UCSD-AML1 (cell line): ENCODE measurements at regions not wholly inside any gene's neighbourhood (a gene's known extent, or its start where the extent isn't known, plus 50 kb on each side); places are given as distances from the start of the nearest gene placed in this dataset.
"Not testable (repeated sequence)": the region's sequence is repeated elsewhere in the genome, so short reads cannot be mapped to it uniquely, and the experiment has no call there.

Experiments used
- DNase-seq: peaks from one replicate; lab custom pipeline; 2025; ENCODE audit not compliant: unreplicated experiment; lab: John Stamatoyannopoulos, UW

DNA sequence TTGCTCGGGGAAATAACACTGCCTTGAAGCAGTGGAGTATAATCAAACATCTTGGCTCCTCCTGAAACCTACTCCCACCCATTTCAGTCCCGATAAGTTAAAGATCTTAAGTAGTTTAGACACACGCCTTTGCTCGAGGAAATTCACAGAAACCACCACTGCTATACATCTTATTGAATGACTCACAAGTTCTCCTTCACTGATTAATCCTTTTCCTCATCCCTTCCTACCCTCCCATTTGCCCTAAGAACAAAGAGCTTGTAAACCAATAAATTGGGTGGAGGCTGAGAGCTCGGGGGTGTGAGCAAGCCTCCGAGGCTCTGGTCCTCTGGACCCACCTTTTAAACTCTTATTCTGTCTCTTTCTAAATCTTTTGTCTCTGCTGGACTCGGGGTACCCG is 86.5 kb downstream of the XCL2 start:
- DNase-seq, result not testable (repeated sequence)

DNA sequence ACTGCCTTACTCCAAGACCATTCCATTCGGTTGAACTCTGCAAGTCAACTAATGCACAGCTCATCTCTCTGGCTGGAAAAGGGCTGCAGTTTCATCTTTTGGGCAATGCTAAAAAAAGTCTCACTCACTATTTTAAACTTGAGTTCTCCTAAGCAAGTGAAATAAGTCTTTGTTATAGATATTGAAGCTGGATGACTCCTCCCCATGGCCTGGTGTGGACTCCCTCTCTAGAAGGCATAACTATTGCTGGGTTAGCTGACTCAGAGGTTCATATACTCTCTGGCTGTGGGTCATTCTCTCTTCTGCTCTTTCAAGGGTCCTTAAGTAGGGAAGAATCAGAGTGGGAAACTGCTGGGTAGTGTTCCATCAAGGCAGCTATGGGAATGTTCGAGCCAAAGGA is 88.0 kb downstream of the XCL2 start:
- no peak for DNase-seq

GRCh38 chr1:168454211-168454815 is 89.5 kb downstream of the XCL2 start:
- DNase-seq, result no peak

DNA sequence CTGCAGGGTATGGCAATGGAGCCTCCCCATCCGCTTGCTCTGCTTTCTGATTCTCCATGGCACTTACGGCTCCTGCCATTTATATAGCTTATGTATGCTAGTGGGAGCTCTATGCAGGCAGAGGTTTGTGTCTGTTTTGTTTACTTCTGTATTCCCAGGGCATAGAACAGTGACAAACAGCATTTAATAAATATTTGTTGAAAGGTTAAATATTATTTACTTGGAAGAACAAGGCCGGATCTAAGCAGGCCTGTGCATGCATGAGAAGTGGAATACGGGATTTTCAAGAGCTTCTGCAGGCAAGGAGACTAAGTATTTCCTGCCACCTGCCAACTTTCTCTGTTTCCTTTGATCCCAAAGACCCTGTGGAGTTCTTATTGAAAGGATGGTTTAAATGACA is 90.7 kb downstream of the XCL2 start:
- DNase-seq, result no peak

DNA sequence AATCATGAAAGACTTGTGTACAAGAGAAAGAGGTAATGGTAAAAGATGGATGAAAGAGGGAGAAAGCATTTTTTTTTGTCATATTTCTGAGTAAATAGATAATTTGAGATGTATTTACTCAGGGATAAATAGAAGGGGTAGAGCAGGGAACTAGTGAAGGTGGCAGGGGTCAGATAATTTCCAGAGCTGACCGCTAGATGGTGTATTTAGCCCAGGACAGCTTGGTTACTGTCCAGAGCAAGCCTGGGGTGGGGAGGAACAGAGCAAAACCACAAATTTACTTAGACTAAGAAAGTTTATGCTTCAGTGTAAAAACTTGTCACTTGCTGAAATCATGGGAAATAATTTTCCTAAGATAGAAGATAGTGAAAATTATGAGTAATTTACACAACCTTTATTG is 91.5 kb downstream of the XCL2 start:
- DNase-seq, result no peak

DNA sequence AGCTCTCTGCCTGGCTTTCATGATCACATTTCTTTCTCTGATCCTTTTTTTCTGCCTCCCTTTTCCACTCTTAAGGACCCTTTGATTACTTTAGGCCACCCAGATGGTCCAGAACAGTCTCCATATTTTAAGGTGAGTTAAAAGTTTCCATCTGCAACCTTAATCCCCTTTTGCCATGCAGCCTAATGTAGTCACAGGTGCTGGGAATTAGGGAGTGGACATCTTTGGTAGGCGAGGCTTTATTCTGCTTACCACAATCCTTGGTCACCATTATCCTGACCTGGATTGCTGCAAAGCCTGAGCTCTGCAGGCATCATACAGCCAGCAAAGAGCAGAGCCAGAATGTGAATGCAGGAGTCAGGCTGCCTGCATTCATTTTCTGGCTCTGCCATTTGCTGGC is 95.9 kb downstream of the XCL2 start:
- DNase-seq, result no peak

GRCh38 chr1:168446081-168446480 is 97.7 kb downstream of the XCL2 start:
- DNase-seq, result no peak

GRCh38 chr1:168443899-168444298 is 99.9 kb downstream of the XCL2 start:
- DNase-seq, result no peak

GRCh38 chr1:168443356-168443755 is 100.4 kb downstream of the XCL2 start:
- DNase-seq, result no peak

GRCh38 chr1:168442931-168443330 is 100.9 kb downstream of the XCL2 start:
- DNase-seq, result no peak

DNA sequence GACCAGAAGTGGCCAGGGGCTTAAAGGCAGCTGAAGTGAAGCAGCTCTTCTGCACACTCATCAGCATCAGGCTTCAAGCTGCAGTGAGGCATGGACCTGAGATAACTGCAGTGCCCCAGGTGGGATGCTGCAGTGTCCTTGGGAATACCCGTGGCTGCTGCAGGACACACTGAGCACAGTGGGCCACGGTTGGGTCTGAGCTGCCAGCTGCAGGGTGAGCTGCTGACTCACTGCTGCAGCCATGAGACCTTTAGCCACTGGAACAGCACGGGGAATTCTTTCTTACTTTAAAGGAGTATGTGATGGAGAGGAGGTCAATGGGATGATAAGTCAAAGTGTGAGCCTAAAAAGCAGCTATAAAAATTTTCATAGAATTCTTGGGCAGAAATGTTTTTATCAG is 102.1 kb downstream of the XCL2 start:
- no peak for DNase-seq

DNA sequence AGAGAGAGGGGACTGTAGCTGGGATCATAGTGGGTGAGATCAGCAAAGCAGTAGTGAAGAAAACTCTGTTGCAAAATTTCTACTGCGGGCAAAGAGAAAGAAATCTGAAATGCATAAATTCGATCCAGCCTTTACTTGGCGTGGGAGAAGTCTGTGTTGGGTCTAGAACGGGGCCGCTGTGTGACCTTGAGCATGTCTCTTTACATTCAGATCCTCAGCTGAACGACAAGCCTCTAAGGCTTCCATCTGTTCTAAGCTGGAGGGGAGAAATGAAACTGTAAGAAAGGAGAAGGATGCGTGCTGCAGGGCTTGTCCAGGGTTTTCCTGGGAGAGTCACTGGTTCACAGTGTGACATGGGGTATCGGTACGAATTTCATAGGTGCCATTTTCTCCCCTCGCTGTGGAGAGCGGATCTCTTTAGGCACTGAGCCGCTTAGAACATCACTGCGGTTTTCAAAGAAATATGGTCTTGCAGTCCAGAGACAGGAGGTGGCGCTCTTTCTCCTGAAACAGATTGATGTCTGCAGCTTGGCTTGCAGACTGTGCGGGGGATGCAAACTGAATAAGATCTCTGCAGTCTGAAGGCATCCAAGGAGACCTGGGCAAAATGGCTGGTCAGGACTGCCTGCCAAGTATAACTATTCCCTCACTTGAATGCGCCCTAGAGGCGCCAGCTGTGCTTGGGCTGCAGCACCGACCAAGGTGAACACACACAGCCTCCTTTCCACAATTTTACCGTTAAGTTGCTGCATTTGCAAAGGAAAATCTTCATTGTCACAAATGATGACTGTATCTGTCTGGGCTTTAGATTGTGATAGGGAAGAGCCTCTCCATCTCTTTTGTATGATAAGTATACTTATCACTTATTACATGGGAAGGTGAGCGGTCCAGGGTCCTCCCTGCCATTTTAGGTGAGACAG is 104.1 kb downstream of the XCL2 start:
- DNase-seq, result peak; percentile 72

- DNase-seq, result no peak
These were observed 105.2 kb downstream of the XCL2 start for GRCh38 chr1:168438626-168439025.

DNA sequence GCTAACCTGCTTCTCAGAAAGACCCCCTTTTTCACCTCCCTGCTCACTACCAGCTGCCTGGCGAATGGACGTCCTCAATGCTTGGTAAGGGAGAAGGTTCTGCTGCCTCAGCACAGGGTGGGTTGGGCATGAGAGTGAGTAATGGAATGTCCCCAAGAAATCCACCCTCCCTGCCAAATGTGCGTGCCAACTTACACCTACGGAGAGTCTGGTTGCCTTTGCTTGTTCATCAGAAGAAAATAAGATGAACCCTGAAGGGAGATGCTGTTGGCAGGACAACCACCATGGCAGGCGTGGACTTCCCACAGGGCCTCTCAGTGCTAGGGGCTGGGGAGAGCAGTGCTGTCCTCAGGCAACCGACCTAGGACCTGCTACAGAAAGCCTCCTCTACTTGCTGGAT is 106.0 kb downstream of the XCL2 start:
- DNase-seq, result no peak

- no peak for DNase-seq
These were observed 108.4 kb downstream of the XCL2 start for GRCh38 chr1:168435439-168435838.

GRCh38 chr1:168433238-168433637 is 110.6 kb downstream of the XCL2 start:
- no peak for DNase-seq

GRCh38 chr1:168431882-168432281 is 111.9 kb downstream of the XCL2 start:
- DNase-seq, result no peak

GRCh38 chr1:168430321-168430720 is 113.5 kb downstream of the XCL2 start:
- no peak for DNase-seq

DNA sequence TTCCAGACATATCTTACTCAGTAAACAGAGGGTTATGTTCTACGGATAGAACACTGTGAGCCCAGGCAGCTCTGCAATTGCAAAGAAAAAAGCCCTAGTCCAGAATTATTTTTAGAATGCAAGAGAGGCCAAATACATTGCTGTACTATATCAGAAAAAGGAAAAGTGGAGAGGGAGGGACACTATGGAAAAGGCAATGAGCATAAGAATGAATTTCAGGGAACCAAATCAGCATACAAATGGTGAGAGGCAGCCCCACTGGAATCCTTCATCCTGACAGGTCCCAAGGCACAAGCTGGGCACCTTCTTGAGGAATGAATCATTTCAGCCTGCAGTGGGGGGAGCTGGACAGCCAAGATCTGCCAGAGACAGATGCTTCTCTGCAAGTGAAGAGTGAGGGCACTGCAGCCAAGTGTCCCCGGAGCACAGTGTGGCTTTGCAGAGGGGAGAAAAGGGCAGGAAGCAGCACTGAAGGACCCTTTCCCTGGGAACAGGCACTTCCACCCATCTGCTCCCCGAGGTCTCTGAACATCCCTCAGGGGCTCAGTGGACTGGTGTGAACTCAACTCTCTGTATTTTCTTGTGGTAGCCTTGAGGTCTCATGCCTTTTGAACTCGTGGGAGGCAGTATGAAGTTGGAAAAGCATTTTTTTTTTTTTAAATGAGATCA is 115.6 kb downstream of the XCL2 start:
- DNase-seq, result no peak

DNA sequence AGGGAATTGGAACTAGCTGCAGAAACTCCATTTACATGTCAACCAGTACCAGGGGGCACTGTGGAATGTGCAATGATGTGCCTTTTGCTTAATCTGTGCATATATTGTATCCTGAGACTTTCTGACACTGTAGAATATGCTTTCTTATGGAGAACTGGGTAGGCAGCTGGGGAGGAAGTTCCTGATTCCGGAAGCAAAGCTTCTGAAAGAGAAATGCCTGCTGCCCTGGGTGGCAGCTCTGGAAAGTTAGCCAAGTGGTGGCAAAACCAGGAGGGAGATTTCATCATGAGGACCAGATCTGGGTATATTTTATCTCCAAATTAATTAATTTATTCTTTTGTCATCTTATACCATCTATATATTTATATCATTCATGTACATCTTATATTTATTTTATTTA is 116.7 kb downstream of the XCL2 start:
- DNase-seq, result no peak

- DNase-seq, result no peak
These were observed 119.5 kb downstream of the XCL2 start for GRCh38 chr1:168424281-168424680.

DNA sequence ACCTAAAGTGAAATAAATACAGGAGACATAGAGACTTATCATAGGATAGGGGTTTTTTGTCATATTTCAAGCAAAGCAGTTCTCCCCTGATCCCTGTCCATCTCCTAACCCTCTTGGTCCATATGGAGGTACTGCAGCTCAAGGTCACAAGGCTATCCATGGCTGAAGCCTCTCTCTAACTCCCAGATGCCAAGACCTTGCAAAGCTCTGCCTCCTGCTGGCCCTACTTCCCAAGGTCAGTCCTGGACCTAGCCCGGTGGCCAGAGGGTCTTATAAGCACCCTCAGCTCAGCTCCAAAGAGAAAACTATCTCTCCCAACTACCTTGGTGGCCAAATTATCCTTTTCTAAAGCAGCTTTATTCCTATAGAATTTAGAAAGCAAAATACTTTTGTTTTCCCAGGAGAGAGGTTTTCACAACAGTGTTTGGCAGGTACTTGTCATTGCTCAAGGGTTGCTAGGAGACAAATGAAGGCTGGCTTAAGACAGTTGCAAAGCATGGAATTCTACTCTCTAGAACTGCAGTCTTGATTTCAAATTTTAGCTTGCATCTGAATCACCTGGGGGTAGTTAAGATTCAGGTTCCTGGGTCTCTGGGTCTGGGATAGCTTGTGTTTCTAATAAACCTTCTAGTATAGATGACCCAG is 121.5 kb downstream of the XCL2 start:
- no peak for DNase-seq
